SU-DHL-6 (cell line): ENCODE measurements at regions not wholly inside any gene's neighbourhood (a gene's known extent, or its start where the extent isn't known, plus 50 kb on each side); places are given as distances from the start of the nearest gene placed in this dataset.

ENCODE experiments used
- CTCF ChIP-seq: fragments of 200-600 bp; sonication (generic); IDR thresholded peaks from one replicate; pipeline ENCODE4 v1.5.1; 2017; ENCODE audit warnings: antibody characterized with exemption, mild to moderate bottlenecking, low read length, moderate library complexity; ENCODE audit not compliant: insufficient read depth, poor library complexity, severe bottlenecking
- EZH2phosphoT487 ChIP-seq: fragments of 200-600 bp; sonication (generic), shearing (Covaris generic); conservative IDR thresholded peaks from 2 replicates; pipeline ENCODE4 v1.6.1; 2018; ENCODE audit warnings: mild to moderate bottlenecking, antibody characterized with exemption, low read length, moderate library complexity, mixed read lengths

DNA sequence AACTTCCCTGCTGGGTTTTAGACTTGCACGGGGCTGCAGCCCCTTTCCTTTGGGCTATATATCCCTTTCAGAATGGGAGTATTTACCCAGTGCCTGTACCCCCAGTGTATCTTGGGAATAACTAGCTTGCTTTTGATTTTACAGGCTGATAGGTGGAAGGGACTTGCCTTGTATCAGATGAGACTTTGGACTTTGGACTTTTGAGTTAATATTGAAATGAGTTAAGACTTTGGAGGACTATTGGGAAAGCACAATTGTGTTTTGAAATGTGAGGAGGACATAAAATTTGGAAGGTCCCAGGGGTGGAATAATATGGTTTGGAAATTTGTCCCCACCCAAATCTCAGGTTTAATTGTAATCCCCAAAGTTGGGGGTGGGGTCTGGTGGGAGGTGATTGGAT lies 393.8 kb upstream of the KIF2B start:
- no peak for TF ChIP-seq CTCF
- TF ChIP-seq EZH2phosphoT487: no peak
